Heart left ventricle (tissue), 16 donors: ENCODE measurements at regions not wholly inside any gene's neighbourhood (a gene's known extent, or its start where the extent isn't known, plus 50 kb on each side); places are given as distances from the start of the nearest gene placed in this dataset.

ENCODE experiments used
- ATAC-seq, 4 donors: fragments of 200-7000 bp; cut with Tn5 transposase; one replicate each; pipeline ENCODE4 v1.9.1; 2020 to 2022; ENCODE audit warnings: moderate library complexity in 4 of 4, mild to moderate bottlenecking in 3 of 4, moderate number of reproducible peaks in 1 of 4
- DNase-seq, 5 donors: peaks; one replicate each; pipeline ENCODE4 v3.0.0-alpha.2; 2020
- H3K27ac ChIP-seq, 12 donors: fragments of 200-600 bp; sonication (generic) in 4 of 12; one replicate each; pipeline versions ENCODE4 v1.5.0 to v1.8.0; 2016 to 2022; ENCODE audit warnings: mild to moderate bottlenecking in 2 of 12
- H3K27me3 ChIP-seq, 9 donors: fragments of 200-600 bp; sonication (generic) in 2 of 9; one replicate each; pipeline versions ENCODE4 v1.5.1 to v1.8.0; 2016 to 2022; ENCODE audit warnings: mild to moderate bottlenecking in 3 of 9
- H3K36me3 ChIP-seq, 9 donors: fragments of 200-600 bp; sonication (generic) in 2 of 9; one replicate each; pipeline versions ENCODE4 v1.5.0 to v1.8.0; 2018 to 2022; ENCODE audit warnings: mild to moderate bottlenecking in 2 of 9
- H3K4me1 ChIP-seq, 12 donors: fragments of 200-600 bp; sonication (generic) in 4 of 12; one replicate each; pipeline versions ENCODE4 v1.5.0 to v1.8.0; 2016 to 2022; ENCODE audit warnings: mild to moderate bottlenecking in 3 of 12
- H3K4me3 ChIP-seq, 12 donors: fragments of 200-600 bp; sonication (generic) in 4 of 12; one replicate each; pipeline versions ENCODE4 v1.5.0 to v1.8.0; 2017 to 2022; ENCODE audit warnings: mild to moderate bottlenecking in 9 of 12, moderate library complexity in 4 of 12
- H3K9me3 ChIP-seq, 12 donors: fragments of 200-600 bp; sonication (generic) in 4 of 12; one replicate each; pipeline versions ENCODE4 v1.5.0 to v1.8.0; 2016 to 2022; ENCODE audit warnings: mild to moderate bottlenecking in 1 of 12
- CTCF ChIP-seq, 12 donors: fragments of 200-600 bp; sonication (generic) in 4 of 12; IDR thresholded peaks; one replicate each; pipeline versions ENCODE4 v1.5.0 to v1.8.0; 2018 to 2022; ENCODE audit warnings: antibody characterized with exemption in 12 of 12, mild to moderate bottlenecking in 5 of 12
- POLR2A ChIP-seq, 2 donors: fragments of 450-650 bp; IDR thresholded peaks; one replicate each; pipeline ENCODE4 v1.6.1; 2017; ENCODE audit warnings: antibody characterized with exemption in 2 of 2, mild to moderate bottlenecking in 2 of 2, moderate library complexity in 2 of 2
- WGBS, 4 donors: extraction: QIAGEN DNeasy Blood & Tissue Kit in 2 of 4; methylation state at CpG; one replicate each; pipeline versions ENCODE4 v1.1.5 to v1.1.7; 2013 to 2018; 5-methylcytosine and 5-hydroxymethylcytosine counted together
- intact Hi-C, 10 donors: fragments of 100-400 bp; cut with DNase I; formaldehyde crosslinking; loops; one replicate each; pipeline versions ENCODE4 v1.11.1 to v1.14.2; 2022
- donor health status: ischemic (EF 13 %, LVEDD 7.1; RV severe dilation, severe dysfunction).
- donor health status: healthy with polysubstance abuse.
- donor health status: DM: no; HTN: yes; CAD: no.
- donor health status: DM: no; HTN: no; CAD: no.
- donor health status: ischemic (EF 25% LVEDD 6.9; RV normal size, moderate dysfunction).
- donor health status: ischemic (EF 25% LVEDD 5.7; RV mildly dilated, moderate dysfunction).
- donor health status: healthy.
- donor health status: DM: yes; HTN: yes; CAD: no.
- donor health status: ischemic (EF 35%, LVEDD 5.7; RV mildly dilated, moderate dysfunction).
- donor health status: nonischemic (EF 11% LVEDD 7.7; RV severe dilation, severe dysfunction).
- donor health status: DM: yes; HTN: yes; CAD: no.
- donor health status: PGD.
- donor health status: ischemic (EF 29% LVEDD 5.4; RV normal size, mild dysfunction).
- donor health status: nonischemic (EF 23%, LVEDD 6.1; RV moderate dilation, normal function).

DNA sequence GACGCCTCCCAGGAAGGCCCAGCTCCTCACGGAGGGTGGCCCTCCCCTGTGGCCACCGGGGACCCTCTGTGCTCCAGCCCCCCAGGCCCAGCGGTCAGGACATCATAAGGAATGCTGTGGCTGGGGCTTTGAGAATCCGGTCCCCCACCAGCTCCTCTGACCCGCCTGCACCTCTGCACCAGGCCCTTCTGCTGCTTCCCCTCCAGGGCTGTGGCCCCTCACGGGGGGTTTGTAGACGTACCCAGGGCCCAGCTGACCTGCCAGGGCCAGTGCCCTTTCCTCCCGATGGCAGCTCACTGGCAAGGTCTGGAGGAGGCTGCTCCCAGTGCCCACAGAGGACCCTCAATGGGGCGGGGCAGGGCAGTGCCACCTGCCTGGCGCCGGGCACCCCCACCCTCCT lies 103.9 kb upstream of the TTC34 start:
- H3K36me3 ChIP-seq: no peaks in the 10 kb centered on the region
- H3K4me1 ChIP-seq: no peaks in the 10 kb centered on the region
- 80 to 90% (median 83%) methylated on average over 6 to 12 of the region's 12 CpGs for WGBS, 4 donors
- peaks cover 0 to 25% (median 3%) of the 10 kb centered on the region in 9 donors for H3K27me3 ChIP-seq
- ATAC-seq (no peak), DNase-seq (no peak)
- no peak overlapping the region for H3K4me3 ChIP-seq
- H3K27ac ChIP-seq: no peak overlapping the region
- no peak for TF ChIP-seq POLR2A (IDR thresholded peaks at IDR 0.05)
- no peak for TF ChIP-seq CTCF (IDR thresholded peaks at IDR 0.05)
- no peaks in the 10 kb centered on the region for H3K9me3 ChIP-seq
- intact Hi-C loops: no loop called here

GRCh38 chr1:2906085-2906484 lies 104.6 kb upstream of the TTC34 start:
- Histone ChIP-seq H3K9me3 (no peaks in the 10 kb centered on the region), H3K36me3 (no peaks in the 10 kb centered on the region), H3K4me3 (no peak overlapping the region), H3K4me1 (no peaks in the 10 kb centered on the region), H3K27me3 (peaks cover 0 to 25% (median 3%) of the 10 kb centered on the region in 9 donors), H3K27ac (no peak overlapping the region)
- intact Hi-C loops: no loop called here
- 22 to 45% (median 41%) methylated on average over 15 to 20 of the region's 20 CpGs for WGBS, 4 donors
- DNase-seq: peak in 4 of 5 donors; percentile 25 to 71 (median 36)
- TF ChIP-seq CTCF (IDR thresholded peaks at IDR 0.05) (no peak), POLR2A (IDR thresholded peaks at IDR 0.05) (no peak)
- peak in 2 of 4 donors; percentile 28 to 49 for ATAC-seq

- H3K36me3 ChIP-seq: no peaks in the 10 kb centered on the region
- intact Hi-C loops: no loop called here
- H3K27me3 ChIP-seq: peaks cover 0 to 23% (median 3%) of the 10 kb centered on the region in 9 donors
- 85 to 92% (median 87%) methylated on average over 15 of the region's 15 CpGs for WGBS, 4 donors
- no peak overlapping the region for H3K4me3 ChIP-seq
- H3K27ac ChIP-seq: no peak overlapping the region
- H3K9me3 ChIP-seq: no peaks in the 10 kb centered on the region
- TF ChIP-seq POLR2A (IDR thresholded peaks at IDR 0.05): no peak
- no peak for TF ChIP-seq CTCF (IDR thresholded peaks at IDR 0.05)
- no peak for ATAC-seq
- no peaks in the 10 kb centered on the region for H3K4me1 ChIP-seq
- DNase-seq: no peak
Observed at GRCh38 chr1:2906620-2907019, 105.1 kb upstream of the TTC34 start.

DNA sequence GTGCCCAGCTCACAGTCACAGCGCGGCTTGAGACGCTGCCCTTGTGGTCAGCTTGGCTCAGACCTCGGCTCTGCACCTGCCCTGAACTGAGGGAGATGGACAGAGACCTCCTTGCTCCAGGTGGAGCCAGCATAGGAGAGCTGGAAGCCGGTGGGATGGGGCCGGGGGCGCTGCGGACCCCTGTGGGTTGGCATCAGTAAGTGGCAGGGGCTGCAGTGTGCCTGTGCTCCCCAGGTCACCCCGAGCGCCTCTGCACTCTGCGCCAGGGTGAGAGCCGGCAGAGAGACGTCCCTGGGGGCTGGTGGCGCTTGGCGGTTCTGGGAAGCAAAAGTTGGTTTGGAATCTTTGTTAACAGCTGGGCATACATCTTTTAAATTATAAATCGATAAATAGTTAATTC lies 105.6 kb upstream of the TTC34 start:
- Histone ChIP-seq H3K4me1 (no peaks in the 10 kb centered on the region), H3K9me3 (no peaks in the 10 kb centered on the region), H3K27me3 (peaks cover 0 to 21% (median 3%) of the 10 kb centered on the region in 9 donors), H3K36me3 (no peaks in the 10 kb centered on the region), H3K4me3 (no peak overlapping the region), H3K27ac (no peak overlapping the region)
- intact Hi-C loops: no loop called here
- DNase-seq (no peak), ATAC-seq (no peak)
- TF ChIP-seq CTCF (IDR thresholded peaks at IDR 0.05): no peak
- TF ChIP-seq POLR2A (IDR thresholded peaks at IDR 0.05): no peak
- WGBS, 4 donors: 85 to 88% (median 87%) methylated on average over 15 to 16 of the region's 16 CpGs
